VCaP (cell line): ENCODE measurements at regions not wholly inside any gene's neighbourhood (a gene's known extent, or its start where the extent isn't known, plus 50 kb on each side); places are given as distances from the start of the nearest gene placed in this dataset.

Experiments
- H3K27ac ChIP-seq: fragments of 450-650 bp; 2 replicates; pipeline ENCODE4 v1.5.1; 2017
- CTCF ChIP-seq: fragments of 450-650 bp; conservative IDR thresholded peaks from 2 replicates; pipeline ENCODE4 v1.5.1; 2017; ENCODE audit warnings: mild to moderate bottlenecking, moderate library complexity

- TF ChIP-seq CTCF = no peak
- no peak overlapping the region for H3K27ac ChIP-seq
These were observed 807.1 kb downstream of the RNF144A start for GRCh38 chr2:7724336-7724735.

GRCh38 chr2:7725171-7725849 lies 808.1 kb downstream of the RNF144A start:
- no peak overlapping the region for H3K27ac ChIP-seq
- TF ChIP-seq CTCF = peak; percentile 45

GRCh38 chr2:7725850-7726242 lies 808.6 kb downstream of the RNF144A start:
- TF ChIP-seq CTCF = no peak
- H3K27ac ChIP-seq = no peak overlapping the region

- no peak overlapping the region for H3K27ac ChIP-seq
- TF ChIP-seq CTCF = no peak
These were observed 809.8 kb downstream of the RNF144A start for GRCh38 chr2:7726989-7727388.

- no peak overlapping the region for H3K27ac ChIP-seq
- no peak for TF ChIP-seq CTCF
These were observed 811.2 kb downstream of the RNF144A start for GRCh38 chr2:7728388-7728787.

- H3K27ac ChIP-seq = no peak overlapping the region
- no peak for TF ChIP-seq CTCF
These were observed 813.2 kb downstream of the RNF144A start for GRCh38 chr2:7730449-7730848.

- no peak for TF ChIP-seq CTCF
- H3K27ac ChIP-seq = no peak overlapping the region
These were observed 813.8 kb downstream of the RNF144A start for GRCh38 chr2:7730990-7731389.
